ENCODE measurements at regions not wholly inside any gene's neighbourhood (a gene's known extent, or its start where the extent isn't known, plus 50 kb on each side); places are given as distances from the start of the nearest gene placed in this dataset.

- no peak for TF ChIP-seq HDAC2 (IDR thresholded peaks at IDR 0.05)
- TF ChIP-seq POLR2A (IDR thresholded peaks at IDR 0.05; ENCODE audit: low read length): no peak
- no peak for TF ChIP-seq CTCF (IDR thresholded peaks at IDR 0.05)
These were observed 245.4 kb downstream of the INSIG2 start for GRCh38 chr2:118333664-118334063.
